ENCODE measurements at regions not wholly inside any gene's neighbourhood (a gene's known extent, or its start where the extent isn't known, plus 50 kb on each side); places are given as distances from the start of the nearest gene placed in this dataset.

DNA sequence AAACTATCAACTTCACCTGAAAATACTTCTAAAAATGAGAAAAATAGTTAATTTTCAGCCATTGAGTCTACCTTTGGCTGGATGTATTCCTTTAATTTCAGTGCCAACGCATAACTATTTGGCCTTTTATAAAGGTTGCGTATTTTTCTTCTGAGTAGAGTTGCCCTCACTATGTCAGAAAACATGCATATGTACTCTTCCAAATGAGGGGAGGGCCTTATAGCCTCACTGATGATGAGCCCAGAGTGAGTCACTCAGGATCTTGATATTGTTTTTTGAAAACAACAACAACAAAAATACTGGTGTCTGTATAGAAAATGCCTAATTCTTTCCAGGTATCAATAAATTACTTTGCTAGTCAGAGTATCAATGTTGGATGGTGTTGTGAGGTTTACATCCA is 349.3 kb downstream of the FBXO8 start:
- TF ChIP-seq POLR2A (IDR thresholded peaks at IDR 0.05) (no peak), EP300 (IDR thresholded peaks at IDR 0.05) (no peak)
- TF ChIP-seq, protein P1, sequence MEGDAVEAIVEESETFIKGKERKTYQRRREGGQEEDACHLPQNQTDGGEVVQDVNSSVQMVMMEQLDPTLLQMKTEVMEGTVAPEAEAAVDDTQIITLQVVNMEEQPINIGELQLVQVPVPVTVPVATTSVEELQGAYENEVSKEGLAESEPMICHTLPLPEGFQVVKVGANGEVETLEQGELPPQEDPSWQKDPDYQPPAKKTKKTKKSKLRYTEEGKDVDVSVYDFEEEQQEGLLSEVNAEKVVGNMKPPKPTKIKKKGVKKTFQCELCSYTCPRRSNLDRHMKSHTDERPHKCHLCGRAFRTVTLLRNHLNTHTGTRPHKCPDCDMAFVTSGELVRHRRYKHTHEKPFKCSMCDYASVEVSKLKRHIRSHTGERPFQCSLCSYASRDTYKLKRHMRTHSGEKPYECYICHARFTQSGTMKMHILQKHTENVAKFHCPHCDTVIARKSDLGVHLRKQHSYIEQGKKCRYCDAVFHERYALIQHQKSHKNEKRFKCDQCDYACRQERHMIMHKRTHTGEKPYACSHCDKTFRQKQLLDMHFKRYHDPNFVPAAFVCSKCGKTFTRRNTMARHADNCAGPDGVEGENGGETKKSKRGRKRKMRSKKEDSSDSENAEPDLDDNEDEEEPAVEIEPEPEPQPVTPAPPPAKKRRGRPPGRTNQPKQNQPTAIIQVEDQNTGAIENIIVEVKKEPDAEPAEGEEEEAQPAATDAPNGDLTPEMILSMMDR (IDR thresholded peaks at IDR 0.05): no peak
